PC-3 (cell line): ENCODE measurements at regions not wholly inside any gene's neighbourhood (a gene's known extent, or its start where the extent isn't known, plus 50 kb on each side); places are given as distances from the start of the nearest gene placed in this dataset.

Experiments
- ATAC-seq: fragments of 200-7000 bp; cut with Tn5 transposase; 2 replicates; pipeline ENCODE4 v1.9.1; 2020; ENCODE audit warnings: mild to moderate bottlenecking, moderate library complexity
- BruUV-seq: library from RNA; stranded (reverse); fragments of 400-500 nt; replicated peaks from 2 replicates; lab custom pipeline; 2021; lab: Mats Ljungman, UMichigan
- CTCF ChIA-PET: fragments of 300-600 bp; sonication (Branson Sonifier 250); formaldehyde crosslinking; loops from one replicate; lab custom pipeline; 2022; ENCODE audit warnings: antibody characterized with exemption; lab: Charles Lee
- POLR2A ChIA-PET: fragments of 300-600 bp; sonication (Branson Sonifier 250); formaldehyde crosslinking; loops from one replicate; lab custom pipeline; 2022; ENCODE audit warnings: antibody characterized with exemption; ENCODE audit not compliant: unreplicated experiment; lab: Charles Lee
- DNase-seq: peaks from one replicate; pipeline ENCODE4 v3.0.0-alpha.2; 2015
- H2AFZ ChIP-seq: fragments of 300-600 bp; sonication (generic); 2 replicates; pipeline ENCODE4 v1.6.0; 2016; ENCODE audit warnings: antibody characterized with exemption, low read length
- H3F3A ChIP-seq: fragments of 300-600 bp; sonication (generic); one replicate; pipeline ENCODE4 v1.6.0; 2017; ENCODE audit warnings: antibody characterized with exemption, low read length, control low read depth, mild to moderate bottlenecking; ENCODE audit not compliant: unreplicated experiment
- H3K27ac ChIP-seq: fragments of 300-600 bp; sonication (generic); 2 replicates; pipeline ENCODE4 v1.5.1; 2016; ENCODE audit warnings: mild to moderate bottlenecking, low read length
- H3K27me3 ChIP-seq: fragments of 300-600 bp; sonication (generic); 2 replicates; pipeline ENCODE4 v1.6.1; 2016; ENCODE audit warnings: low read length, mixed read lengths
- H3K36me3 ChIP-seq: fragments of 300-600 bp; sonication (generic); 2 replicates; pipeline ENCODE4 v1.6.1; 2016; ENCODE audit warnings: low read depth, mixed run types, low read length, mixed read lengths
- H3K4me1 ChIP-seq: fragments of 300-600 bp; sonication (generic); 2 replicates; pipeline ENCODE4 v1.5.1; 2016; ENCODE audit warnings: low read length; ENCODE audit not compliant: insufficient read depth
- H3K4me2 ChIP-seq: fragments of 300-600 bp; sonication (generic); 2 replicates; pipeline ENCODE4 v1.6.0; 2016; ENCODE audit warnings: low read length
- H3K4me3 ChIP-seq: fragments of 300-600 bp; sonication (generic); 2 replicates; pipeline ENCODE4 v1.5.1; 2016; ENCODE audit warnings: mild to moderate bottlenecking, low read length, mixed read lengths
- H3K79me2 ChIP-seq: fragments of 300-600 bp; sonication (generic); 2 replicates; pipeline ENCODE4 v1.6.1; 2017; ENCODE audit warnings: low read length, mixed read lengths
- H3K9ac ChIP-seq: fragments of 300-600 bp; sonication (generic); 2 replicates; pipeline ENCODE4 v1.6.0; 2016; ENCODE audit warnings: mild to moderate bottlenecking, low read length
- H3K9me2 ChIP-seq: fragments of 300-600 bp; sonication (generic); replicated peaks from 2 replicates; pipeline ENCODE4 v1.6.1; 2016; ENCODE audit warnings: mixed run types, low read length, mixed read lengths
- H3K9me3 ChIP-seq: fragments of 300-600 bp; sonication (generic); 2 replicates; pipeline ENCODE4 v1.6.1; 2016; ENCODE audit warnings: low read length, mixed read lengths
- H4K20me1 ChIP-seq: fragments of 300-600 bp; sonication (generic); 2 replicates; pipeline ENCODE4 v1.6.1; 2016; ENCODE audit warnings: low read length, mixed read lengths
- EZH2 ChIP-seq: fragments of 300-600 bp; sonication (generic); IDR thresholded peaks from one replicate; pipeline ENCODE4 v1.6.1; 2017; ENCODE audit warnings: antibody characterized with exemption, mild to moderate bottlenecking, low read length; ENCODE audit not compliant: unreplicated experiment
- EZH2phosphoT487 ChIP-seq: fragments of 300-600 bp; sonication (generic); IDR thresholded peaks from 2 replicates; pipeline ENCODE4 v1.6.1; 2018; ENCODE audit warnings: mild to moderate bottlenecking, antibody characterized with exemption, low read length, borderline replicate concordance
- intact Hi-C: fragments of 100-400 bp; cut with micrococcal nuclease; formaldehyde crosslinking; loops from 2 replicates; pipeline ENCODE4 v1.9.0; 2023
- TF ChIP-seq, protein P1 (sequence below): fragments of 300-600 bp; sonication (generic); conservative IDR thresholded peaks from 2 replicates; pipeline ENCODE4 v1.5.1; 2017; ENCODE audit warnings: antibody characterized with exemption, low read depth, mild to moderate bottlenecking, low read length

DNA sequence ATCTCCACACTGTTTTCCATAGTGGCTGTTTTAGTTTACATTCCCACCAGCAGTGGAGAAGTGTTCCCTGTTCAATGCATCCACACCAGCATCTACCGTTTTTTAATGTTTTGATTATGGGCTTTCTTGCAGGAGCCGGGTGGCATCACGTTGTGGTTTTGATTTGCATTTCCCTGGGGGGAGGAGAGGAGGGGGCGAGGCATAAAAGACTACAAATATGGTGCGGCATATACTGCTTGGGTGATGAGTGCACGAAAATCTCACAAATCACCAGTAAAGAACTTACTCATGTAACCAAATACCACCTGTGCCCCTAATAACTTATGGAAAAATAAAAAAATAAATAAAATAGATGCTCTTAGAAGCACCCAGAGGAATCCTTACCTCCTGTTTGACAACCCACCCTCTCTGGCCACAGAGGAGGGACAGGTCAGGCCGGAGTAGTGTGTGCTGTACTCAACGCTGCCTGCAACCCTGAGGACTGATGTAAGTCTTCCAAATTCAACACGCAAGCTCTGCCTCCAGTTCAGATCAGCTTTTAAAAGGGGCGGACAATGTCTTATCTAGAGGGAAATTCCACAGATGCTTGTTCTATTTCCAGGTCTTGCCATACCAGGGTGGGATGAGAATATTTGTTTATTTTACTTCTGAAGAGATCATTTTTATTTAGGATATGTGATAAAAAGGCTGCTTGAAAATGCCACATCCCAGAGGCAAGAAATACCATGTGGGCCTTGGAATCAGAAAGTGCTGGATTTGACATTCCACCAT, 329.6 kb upstream of the B3GAT1 start:
- DNase-seq (no peak), ATAC-seq (no peak)
- Histone ChIP-seq H2AFZ (no peak overlapping the region), H3K4me3 (no peak overlapping the region), H3K9ac (no peak overlapping the region), H3K9me2 (no peaks in the 10 kb centered on the region), H3K9me3 (0 out of 2 replicates have a peak, but pooled peaks cover under 1% of the 10 kb centered on the region), H3K79me2 (no peaks in the 10 kb centered on the region), H4K20me1 (no peaks in the 10 kb centered on the region), H3K27ac (no peak overlapping the region), H3K4me2 (no peak overlapping the region), H3F3A (no peaks in the 10 kb centered on the region), H3K4me1 (no peaks in the 10 kb centered on the region), H3K36me3 (no peaks in the 10 kb centered on the region), H3K27me3 (no peaks in the 10 kb centered on the region)
- BruUV-seq = no TSS peak
- ChIA-PET CTCF (no interaction called here), POLR2A (no interaction called here)
- TF ChIP-seq EZH2phosphoT487 = no peak
- TF ChIP-seq EZH2 = no peak
- TF ChIP-seq, protein P1, sequence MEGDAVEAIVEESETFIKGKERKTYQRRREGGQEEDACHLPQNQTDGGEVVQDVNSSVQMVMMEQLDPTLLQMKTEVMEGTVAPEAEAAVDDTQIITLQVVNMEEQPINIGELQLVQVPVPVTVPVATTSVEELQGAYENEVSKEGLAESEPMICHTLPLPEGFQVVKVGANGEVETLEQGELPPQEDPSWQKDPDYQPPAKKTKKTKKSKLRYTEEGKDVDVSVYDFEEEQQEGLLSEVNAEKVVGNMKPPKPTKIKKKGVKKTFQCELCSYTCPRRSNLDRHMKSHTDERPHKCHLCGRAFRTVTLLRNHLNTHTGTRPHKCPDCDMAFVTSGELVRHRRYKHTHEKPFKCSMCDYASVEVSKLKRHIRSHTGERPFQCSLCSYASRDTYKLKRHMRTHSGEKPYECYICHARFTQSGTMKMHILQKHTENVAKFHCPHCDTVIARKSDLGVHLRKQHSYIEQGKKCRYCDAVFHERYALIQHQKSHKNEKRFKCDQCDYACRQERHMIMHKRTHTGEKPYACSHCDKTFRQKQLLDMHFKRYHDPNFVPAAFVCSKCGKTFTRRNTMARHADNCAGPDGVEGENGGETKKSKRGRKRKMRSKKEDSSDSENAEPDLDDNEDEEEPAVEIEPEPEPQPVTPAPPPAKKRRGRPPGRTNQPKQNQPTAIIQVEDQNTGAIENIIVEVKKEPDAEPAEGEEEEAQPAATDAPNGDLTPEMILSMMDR = no peak
- intact Hi-C loops = no loop called here

DNA sequence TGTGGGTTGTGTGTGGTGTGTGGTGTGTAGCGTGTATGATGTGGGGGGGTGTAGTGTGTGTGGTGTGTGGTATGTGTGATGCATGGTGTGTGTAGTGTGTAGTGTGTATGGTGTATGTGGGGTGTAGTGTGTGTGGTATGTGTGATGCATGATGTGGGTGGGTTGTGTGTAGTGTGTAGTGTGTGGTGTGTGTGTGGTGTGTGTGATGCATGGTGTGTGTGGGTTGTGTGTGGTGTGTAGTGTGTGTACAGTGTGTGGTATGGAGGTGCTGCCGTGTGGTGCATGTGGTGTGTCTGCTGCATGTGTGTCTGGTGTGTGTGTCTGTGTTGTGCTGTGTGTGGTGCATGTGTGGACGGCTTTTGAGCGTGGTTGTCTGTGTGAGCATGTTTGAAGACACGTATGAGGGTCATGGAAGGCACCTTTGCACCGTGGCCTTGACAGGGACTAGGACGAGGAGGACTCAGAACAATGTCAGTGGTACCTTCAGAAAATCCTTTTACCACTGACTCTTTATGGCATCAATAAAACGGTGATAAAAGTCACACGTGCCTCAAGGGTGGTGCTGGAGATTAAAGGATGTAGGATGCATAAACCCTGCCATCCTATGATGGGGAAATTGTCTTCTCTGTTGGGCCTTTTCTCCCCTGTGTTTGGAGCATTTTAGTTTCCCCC, 328.7 kb upstream of the B3GAT1 start:
- H4K20me1 ChIP-seq = no peaks in the 10 kb centered on the region
- no peaks in the 10 kb centered on the region for H3K36me3 ChIP-seq
- no peaks in the 10 kb centered on the region for H3K27me3 ChIP-seq
- BruUV-seq = no TSS peak
- H3K4me3 ChIP-seq = no peak overlapping the region
- intact Hi-C loops = no loop called here
- ChIA-PET POLR2A (no interaction called here), CTCF (no interaction called here)
- ATAC-seq (no peak), DNase-seq (no peak)
- H3K79me2 ChIP-seq = no peaks in the 10 kb centered on the region
- H2AFZ ChIP-seq = no peak overlapping the region
- no peaks in the 10 kb centered on the region for H3K9me3 ChIP-seq
- H3K9ac ChIP-seq = no peak overlapping the region
- H3F3A ChIP-seq = no peaks in the 10 kb centered on the region
- no peak overlapping the region for H3K27ac ChIP-seq
- TF ChIP-seq EZH2phosphoT487 = no peak
- TF ChIP-seq, protein P1 = no peak
- TF ChIP-seq EZH2 = no peak
- no peaks in the 10 kb centered on the region for H3K4me1 ChIP-seq
- H3K4me2 ChIP-seq = no peak overlapping the region
- no peaks in the 10 kb centered on the region for H3K9me2 ChIP-seq

- Histone ChIP-seq H3K9me2 (no peaks in the 10 kb centered on the region), H3K9ac (no peak overlapping the region), H2AFZ (no peak overlapping the region), H3K79me2 (no peaks in the 10 kb centered on the region), H3K4me2 (no peak overlapping the region), H3K27ac (no peak overlapping the region), H3F3A (no peaks in the 10 kb centered on the region), H4K20me1 (no peaks in the 10 kb centered on the region), H3K4me3 (no peak overlapping the region), H3K36me3 (no peaks in the 10 kb centered on the region), H3K9me3 (no peaks in the 10 kb centered on the region), H3K27me3 (no peaks in the 10 kb centered on the region), H3K4me1 (no peaks in the 10 kb centered on the region)
- intact Hi-C loops = no loop called here
- ChIA-PET POLR2A (no interaction called here), CTCF (no interaction called here)
- DNase-seq (no peak), ATAC-seq (no peak)
- BruUV-seq = no TSS peak
- no peak for TF ChIP-seq EZH2phosphoT487
- TF ChIP-seq, protein P1 = no peak
- TF ChIP-seq EZH2 = no peak
Measured at GRCh38 chr11:134739136-134739535, 327.1 kb upstream of the B3GAT1 start.
